GM21717 (cell line): ENCODE measurements at regions not wholly inside any gene's neighbourhood (a gene's known extent, or its start where the extent isn't known, plus 50 kb on each side); places are given as distances from the start of the nearest gene placed in this dataset.

Experiments used
- ATAC-seq: cut with Tn5 transposase; IDR thresholded peaks from one replicate; pipeline ENCODE4 v1.9.1; 2021; ENCODE audit warnings: mild to moderate bottlenecking, moderate library complexity; ENCODE audit not compliant: unreplicated experiment

DNA sequence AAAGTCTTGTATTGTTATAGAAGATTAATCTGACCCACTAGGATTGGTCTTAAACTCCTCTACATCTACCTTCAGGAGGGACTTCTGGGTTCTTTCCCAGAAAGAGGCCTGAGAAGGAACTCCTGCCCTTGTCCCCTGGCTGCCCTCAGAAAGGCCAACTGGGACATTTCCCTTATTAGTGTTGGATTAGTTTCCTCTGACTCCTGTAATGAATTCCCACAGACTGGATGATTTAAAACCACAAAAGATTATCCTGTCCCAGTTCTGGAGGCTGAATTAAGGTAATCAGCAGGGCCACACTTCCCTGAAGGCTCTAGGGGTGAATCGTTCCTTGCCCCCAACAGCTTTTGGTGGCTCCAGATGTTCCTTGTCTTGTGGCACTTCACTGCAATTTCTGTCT lies 102.8 kb upstream of the NMNAT3 start:
- ATAC-seq, result no peak

DNA sequence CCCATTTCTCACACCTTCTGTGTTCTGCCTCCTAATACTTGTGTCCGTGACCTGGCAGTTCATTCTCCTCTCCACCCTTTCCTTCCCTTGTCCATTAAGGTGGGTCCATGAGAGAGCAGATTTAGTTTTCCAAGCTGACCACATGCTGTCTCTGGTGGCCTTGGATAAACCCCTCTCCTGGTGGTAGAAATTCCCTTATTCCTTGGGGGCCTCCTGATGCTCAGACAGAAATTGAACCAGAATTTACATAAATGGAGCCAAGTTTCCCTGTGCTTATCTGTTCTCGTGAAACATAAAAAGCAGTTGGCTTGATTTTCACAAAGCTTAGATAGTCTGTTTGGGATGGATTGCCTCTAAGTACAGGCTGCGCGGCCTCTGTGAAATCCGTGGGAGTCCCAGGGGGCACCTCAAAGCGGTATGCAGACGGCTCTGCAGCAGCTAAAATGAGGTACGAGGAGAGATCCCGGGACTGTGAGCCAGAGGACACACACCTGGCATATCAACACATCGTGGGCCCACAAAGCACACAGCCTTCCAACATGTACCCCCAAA lies 101.0 kb upstream of the NMNAT3 start:
- no peak for ATAC-seq

DNA sequence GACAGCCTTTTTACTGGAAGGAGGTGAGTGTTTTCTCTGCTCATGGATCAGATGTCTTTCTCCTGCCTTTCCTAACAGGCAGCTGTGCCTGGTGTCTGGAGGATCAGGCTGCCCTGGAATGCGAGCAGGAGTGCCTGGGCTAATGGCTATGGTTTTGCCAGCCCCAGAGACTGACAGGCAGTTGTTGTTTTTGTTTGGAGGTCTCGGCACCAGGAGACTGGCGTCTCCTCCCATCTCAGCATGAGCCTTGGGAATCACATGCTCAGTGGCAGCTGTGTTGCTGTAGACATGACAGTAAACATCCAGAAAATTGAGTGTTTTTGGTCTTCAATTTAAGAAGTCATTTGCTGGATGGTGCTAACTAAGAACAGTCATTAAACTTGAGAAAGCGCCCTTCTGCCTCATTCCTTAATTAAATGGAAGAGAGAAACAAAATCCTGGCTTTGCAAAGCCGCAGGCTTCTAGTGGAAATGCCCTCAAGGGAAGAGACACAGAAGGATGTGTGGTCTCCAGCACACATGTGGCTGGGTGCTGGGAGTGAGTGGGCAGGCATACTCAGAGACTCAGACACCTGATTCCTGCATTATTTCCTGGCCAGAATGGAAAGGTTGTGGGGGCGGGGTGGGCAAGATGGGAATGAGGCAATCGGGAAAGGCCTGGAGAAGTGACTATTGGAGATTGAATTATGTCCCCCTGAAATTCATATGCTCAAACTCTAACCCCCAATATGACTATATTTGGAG lies 97.0 kb upstream of the NMNAT3 start:
- ATAC-seq, result no peak

DNA sequence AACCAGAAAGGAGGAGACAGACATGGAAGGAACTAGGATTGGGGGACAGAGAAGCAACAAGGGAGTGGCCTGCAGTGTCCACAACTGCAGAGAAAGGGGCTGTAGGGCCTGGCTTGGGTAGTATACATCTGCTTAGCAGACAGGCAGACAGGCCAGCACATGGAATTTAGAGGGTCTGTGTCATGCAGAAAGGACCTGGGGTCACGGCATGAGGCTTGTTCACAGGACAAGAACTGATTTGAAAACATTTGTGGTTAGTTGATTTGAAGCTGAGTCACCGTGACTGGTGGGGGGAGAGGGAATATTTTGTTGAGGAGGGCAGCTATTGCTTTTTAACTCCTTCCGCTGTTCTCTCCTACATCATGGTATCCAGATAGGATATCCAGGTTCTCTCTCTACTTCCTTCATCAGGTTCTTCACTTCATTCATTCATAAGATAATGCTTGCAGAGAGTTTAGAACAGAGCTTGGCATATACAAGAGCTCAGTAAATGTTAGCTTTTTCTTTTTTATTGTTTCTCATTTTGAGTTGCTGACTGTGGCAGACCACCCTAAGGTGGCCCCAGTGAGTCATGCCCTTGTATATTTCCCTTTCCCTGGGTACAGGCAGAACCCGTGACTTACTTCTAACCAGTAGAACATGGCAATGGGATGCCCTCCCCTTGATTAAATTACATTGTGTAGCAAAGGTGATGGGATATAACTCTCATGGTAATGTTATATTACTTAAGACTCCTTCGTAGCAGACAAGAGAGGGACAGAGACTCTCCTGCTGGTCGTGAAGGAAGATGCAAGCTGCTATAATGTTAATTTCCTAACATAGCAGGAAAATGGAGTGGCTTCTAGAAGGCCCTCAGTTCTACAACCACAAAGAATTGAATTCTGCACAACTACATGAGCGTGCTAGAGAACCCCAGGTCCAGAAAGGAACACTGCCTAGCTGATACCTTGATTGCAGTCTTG lies 95.0 kb upstream of the NMNAT3 start:
- no peak for ATAC-seq

- ATAC-seq, result no peak
These were observed 93.6 kb upstream of the NMNAT3 start for GRCh38 chr3:139771331-139771730.

DNA sequence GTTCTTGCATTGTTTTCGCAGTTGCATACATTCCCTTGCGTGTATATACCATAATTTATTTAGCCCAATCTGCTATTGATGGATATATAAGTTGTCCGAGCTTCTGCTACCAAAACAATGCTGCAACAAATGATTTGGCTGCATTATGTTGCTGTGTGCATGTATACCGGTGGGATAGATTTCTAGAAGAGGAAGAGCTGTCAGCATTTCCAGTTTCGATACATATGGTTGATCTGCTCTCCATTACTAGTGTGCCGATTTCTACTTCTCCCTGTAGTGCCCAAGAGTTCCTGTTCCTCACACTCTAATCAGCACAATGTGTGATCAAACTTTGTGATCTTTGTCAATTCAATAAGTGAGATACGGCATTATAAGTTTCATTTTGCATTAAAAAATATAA lies 92.8 kb upstream of the NMNAT3 start:
- ATAC-seq, result no peak

DNA sequence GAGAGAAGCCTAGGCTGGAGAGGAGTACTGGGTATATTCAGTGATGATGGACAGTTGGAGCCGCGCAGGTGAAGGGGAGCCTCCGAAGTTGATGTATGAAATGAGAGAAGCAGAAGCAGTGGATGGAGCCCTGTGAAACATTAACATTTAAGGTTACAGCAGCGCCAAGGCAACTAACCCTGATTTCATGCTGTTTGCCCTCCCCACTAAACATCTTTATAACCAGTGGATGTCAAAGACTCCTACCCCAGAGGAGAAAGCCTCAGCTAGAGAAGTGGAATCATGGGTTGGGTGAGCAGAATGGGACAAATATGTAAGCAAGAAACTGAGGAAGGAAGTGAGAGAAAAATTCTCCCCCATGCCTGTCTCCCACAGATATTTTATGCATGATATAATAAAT lies 92.0 kb upstream of the NMNAT3 start:
- no peak for ATAC-seq

DNA sequence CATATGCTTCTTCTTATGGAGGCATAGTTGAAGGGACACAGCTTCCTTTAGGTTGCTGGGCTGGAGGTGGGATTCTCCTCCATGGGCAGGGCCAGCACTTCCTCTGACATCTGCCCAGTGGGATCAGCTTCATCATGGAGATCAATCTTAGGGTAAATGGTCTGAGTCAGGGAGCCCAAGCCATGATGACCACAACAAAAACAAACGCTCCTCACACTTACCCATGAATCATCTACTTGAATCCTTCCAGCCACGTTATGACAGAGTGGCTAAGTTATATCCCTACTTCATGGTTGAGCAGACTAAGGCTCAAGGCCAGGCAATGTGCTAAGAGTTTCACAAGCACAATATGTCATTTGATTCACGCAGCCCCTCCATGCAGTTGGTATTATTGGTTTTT lies 87.2 kb upstream of the NMNAT3 start:
- no peak for ATAC-seq

DNA sequence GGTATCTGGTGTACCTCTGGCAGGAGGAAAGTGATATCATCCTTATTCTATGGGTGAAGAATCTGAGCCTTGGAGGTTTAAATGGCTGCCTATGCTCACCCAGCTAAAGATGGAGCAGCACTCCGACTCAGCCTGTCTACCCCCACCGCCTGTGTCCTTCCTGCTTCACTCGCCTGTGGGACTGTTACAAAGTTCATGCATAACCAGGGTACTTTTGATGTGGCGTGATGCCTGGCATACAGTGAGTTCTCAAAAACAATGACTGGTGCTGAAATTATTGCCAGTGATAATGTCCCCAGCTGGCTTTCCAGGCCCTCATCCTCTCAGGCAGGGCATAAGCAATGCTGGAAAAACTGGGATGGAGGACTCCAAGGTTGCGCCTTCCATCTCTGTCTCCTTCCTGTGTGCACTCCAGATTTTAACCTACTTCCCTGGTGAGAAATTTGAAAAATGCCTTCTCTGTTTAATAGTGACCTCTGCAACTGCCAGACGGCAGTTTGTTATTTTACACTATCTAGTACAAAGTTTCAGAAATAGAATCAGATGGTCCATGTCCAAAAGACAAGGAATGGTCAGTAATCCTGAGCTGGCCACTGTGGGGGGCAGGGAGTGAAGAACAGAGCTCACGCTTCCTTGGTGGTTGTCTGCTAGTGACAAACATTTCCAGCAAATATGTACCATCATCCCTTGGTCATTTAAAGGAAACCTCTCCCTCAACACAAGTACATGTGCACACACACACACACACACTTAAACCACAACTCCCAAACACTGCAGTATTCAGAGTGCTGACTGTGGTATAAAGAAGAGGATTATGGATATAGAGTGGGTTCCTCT lies 86.5 kb upstream of the NMNAT3 start:
- ATAC-seq, result no peak

DNA sequence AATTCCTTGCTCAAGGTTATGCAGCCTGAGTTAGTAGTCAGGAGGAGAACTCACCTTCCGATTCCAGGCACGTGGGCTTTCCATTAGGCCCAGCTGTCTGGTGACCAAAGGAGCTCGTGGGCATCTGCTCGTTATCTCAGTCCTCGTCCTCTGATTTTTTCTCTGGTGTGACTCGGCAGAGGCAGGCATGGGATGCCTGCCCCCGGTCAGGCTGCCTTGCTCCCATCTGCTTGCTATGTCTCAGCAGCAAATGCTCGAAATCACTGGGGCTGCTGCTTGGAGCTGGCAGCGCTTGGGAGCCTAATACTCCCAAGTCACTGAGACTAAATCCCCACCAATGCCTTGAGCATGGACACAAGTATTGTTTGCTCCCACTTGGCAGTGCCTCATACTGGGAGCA lies 84.5 kb upstream of the NMNAT3 start:
- ATAC-seq, result no peak

DNA sequence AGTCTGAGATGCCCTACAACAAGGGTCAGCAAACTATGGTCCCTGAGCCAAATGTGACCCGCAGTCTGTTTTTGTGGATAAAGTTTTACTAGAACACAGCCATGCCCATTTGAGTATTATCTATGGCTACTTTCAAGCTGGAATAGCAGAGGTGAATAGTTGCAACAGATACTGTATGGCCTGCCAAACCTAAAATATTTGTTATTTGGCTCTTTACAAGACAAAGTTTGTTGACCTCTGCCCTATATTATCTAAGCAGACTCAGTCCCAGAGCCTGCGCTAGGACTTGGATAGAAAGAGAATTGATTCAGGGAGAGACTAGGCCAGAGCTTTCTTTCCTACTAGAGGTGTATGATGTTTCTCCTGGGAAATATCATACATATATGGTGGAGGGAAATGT lies 81.7 kb upstream of the NMNAT3 start:
- ATAC-seq, result no peak

DNA sequence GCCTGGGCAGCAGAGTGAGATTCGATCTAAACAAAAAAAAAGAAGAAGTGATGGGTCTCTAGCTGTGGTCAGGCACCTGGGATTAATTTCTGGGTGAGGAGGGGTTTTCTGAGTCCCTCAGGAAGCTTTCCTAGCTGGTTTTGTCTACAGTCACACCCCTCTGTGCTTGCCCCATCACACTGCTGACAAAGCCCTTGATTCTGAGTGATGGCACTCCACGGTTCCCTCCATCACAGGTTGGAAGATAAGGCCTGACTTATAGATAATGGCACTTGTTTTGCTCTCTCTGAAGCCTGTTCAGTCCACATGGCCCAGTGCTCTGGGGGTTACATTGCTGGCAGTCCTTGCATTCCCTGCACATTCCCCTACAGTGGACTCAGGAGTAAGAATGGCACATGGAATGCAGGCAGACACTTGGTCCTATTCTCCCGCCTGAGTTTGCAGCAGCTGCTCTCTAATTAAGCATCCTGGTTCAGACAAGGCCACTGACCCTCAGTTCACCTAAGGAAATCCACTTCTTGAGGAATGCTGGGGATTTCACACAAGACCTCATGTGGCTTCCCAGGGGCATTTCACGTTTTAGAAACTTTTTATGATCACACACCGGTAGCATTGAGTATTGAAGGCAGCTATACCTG lies 81.0 kb upstream of the NMNAT3 start:
- ATAC-seq, result no peak

DNA sequence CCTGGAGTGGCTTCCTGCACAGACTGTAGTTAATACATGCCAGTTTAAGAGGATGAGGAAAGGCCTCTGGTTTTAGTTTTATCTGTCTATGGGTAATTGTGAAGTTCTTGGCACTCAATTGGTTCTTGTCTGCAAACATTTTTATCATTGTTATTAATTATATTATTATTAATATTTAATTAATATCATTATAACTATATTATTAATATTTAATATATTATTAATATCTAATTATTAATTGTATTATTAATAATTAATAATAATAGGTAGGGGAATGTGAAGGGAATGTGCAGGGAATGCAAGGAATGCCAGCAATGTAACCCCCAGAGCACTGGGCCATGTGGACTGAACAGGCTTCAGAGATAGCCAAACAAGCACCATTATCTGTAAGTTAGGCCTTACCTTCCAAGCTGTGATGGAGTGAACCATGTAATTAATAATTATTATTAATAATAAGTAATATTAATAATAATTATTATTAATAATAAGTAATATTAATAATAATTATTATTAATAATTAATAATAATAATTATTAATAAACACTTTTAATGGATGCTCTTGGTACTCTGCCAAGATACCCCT lies 79.8 kb upstream of the NMNAT3 start:
- no peak for ATAC-seq

DNA sequence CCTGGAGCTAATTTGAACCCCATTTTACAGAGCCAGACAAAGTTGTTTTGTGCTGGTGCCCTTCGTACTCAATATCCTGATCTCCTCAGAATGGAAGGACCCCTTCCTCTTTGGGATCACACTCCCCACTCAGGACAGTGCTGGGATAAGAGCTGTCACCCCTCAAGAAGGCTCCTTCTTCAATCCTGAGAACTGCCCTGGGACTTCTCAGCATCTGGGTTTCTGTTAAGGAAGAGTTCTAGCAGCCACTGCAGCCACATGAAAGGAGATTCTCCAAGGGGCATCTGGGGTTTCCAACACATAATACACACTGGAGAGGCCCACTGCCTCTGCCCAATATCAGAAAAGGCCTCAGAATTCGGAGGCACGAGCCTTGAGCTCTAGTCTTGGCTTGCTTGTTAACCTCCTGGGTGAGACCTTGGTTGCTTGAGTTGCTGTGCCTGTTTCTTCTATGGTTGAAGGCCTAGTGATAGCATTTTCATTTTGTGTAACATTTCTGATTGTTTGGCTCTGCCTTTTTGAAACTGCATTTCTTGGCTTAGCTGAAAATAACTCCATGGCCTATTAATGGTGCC lies 78.8 kb upstream of the NMNAT3 start:
- no peak for ATAC-seq

DNA sequence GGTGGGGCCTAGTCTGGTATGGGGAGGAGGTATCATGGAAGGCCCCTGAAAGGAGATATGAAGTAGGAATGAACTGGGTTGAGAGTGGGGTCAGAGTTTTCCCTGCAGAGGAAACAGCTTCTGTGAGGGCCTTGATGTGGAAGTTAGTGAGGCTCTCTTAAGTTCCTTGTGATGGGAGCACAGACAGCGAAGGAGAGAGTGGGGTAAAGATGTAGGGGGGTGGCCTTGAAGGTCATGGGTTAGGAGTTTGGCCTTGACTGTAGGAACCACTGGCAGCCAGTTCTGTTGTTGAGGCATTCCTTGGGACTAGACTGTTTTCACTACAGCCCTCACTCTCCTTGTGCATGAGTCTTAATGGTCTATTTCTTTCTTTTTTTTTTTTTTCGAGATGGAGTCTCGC lies 77.8 kb upstream of the NMNAT3 start:
- ATAC-seq, result no peak

GRCh38 chr3:139751789-139752188 lies 74.0 kb upstream of the NMNAT3 start:
- peak; percentile 56 for ATAC-seq

GRCh38 chr3:139746481-139746880 lies 68.7 kb upstream of the NMNAT3 start:
- no peak for ATAC-seq

DNA sequence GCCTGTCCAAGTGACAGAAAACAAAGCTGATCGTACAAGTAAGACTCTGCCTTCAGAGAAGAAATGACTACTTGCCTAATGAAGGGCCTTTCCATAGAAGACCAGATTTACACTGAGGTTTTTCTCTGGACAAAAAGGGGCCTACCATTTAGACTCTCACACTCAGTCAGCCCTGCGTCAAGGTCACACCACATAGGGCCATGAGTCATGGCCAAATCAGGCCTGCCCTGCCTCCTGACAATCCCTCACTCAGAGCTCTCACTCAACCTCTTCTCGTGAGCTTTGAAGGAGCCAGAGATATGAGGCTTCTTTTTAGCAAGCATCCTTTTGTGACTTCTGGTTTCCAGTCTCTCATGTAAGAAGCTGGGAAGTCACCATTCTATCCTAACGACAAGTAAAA lies 68.1 kb upstream of the NMNAT3 start:
- no peak for ATAC-seq

DNA sequence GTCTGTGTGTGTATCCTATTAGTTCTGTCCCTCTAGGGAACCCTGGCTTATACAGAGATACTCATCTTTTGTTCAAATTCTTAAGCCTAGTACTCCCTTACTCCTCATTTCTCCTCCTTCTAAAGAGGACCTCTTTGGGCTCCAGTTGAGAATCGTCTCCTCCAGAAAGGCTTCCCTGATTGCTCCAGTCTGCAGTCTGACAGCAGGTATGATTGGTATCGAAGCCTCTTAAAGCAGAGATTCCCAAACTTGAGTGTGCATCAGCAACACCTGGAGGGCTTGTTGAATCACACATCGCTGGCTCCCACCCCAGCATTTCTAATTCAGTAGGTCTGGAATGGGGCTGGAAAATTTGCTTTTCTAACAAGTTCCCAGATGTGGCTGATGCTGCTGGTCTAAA lies 60.9 kb upstream of the NMNAT3 start:
- ATAC-seq, result no peak
